GM20000 (cell line): ENCODE measurements at regions not wholly inside any gene's neighbourhood (a gene's known extent, or its start where the extent isn't known, plus 50 kb on each side); places are given as distances from the start of the nearest gene placed in this dataset.
"Not testable (repeated sequence)": the region's sequence is repeated elsewhere in the genome, so short reads cannot be mapped to it uniquely, and the experiment has no call there.

Experiments
- DNase-seq: peaks from one replicate; pipeline ENCODE4 v3.0.0; 2012; ENCODE audit warnings: low spot score
- CTCF ChIP-seq: IDR thresholded peaks from 2 replicates; pipeline ENCODE4 v1.5.1; 2012; ENCODE audit warnings: mild to moderate bottlenecking, control low read depth; ENCODE audit errors: extremely low read depth, missing control alignments

- no peak for TF ChIP-seq CTCF
- no peak for DNase-seq
Measured at GRCh38 chr2:8612734-8613179, 69.1 kb upstream of the ID2 start.

GRCh38 chr2:8613207-8613999 is 68.5 kb upstream of the ID2 start:
- not testable (repeated sequence) for DNase-seq

- no peak for DNase-seq
- no peak for TF ChIP-seq CTCF
Measured at GRCh38 chr2:8614646-8615045, 67.2 kb upstream of the ID2 start.

GRCh38 chr2:8615252-8615575 is 66.6 kb upstream of the ID2 start:
- DNase-seq = no peak
- TF ChIP-seq CTCF = no peak

GRCh38 chr2:8615576-8616281 is 66.1 kb upstream of the ID2 start:
- DNase-seq = no peak
- no peak for TF ChIP-seq CTCF

GRCh38 chr2:8617048-8617447 is 64.8 kb upstream of the ID2 start:
- no peak for DNase-seq
- TF ChIP-seq CTCF = no peak

GRCh38 chr2:8617590-8617989 is 64.3 kb upstream of the ID2 start:
- no peak for DNase-seq
- TF ChIP-seq CTCF = no peak

- TF ChIP-seq CTCF = no peak
- DNase-seq = no peak
Measured at GRCh38 chr2:8619071-8619470, 62.8 kb upstream of the ID2 start.
